Stimulated activated CD4-positive, alpha-beta T cell treated with anti-CD3 and anti-CD28 coated beads, Interleukin-4, amount 100 ng/mL, for 48 hours (primary cell): ENCODE measurements at regions not wholly inside any gene's neighbourhood (a gene's known extent, or its start where the extent isn't known, plus 50 kb on each side); places are given as distances from the start of the nearest gene placed in this dataset.
"Not testable (repeated sequence)": the region's sequence is repeated elsewhere in the genome, so short reads cannot be mapped to it uniquely, and the experiment has no call there.

Experiments used
- DNase-seq, 2 donors: peaks; one replicate each; pipeline ENCODE4 v3.0.0-alpha.2; 2020; ENCODE audit warnings: low read depth in 2 of 2

GRCh38 chr17:70521821-70522256 is 352.5 kb downstream of the KCNJ2 start:
- no peak for DNase-seq

GRCh38 chr17:70523426-70523825 is 354.1 kb downstream of the KCNJ2 start:
- DNase-seq, result no peak

- not testable (repeated sequence) for DNase-seq
These were observed 355.7 kb downstream of the KCNJ2 start for GRCh38 chr17:70525035-70525434.

- no peak for DNase-seq
These were observed 356.6 kb downstream of the KCNJ2 start for GRCh38 chr17:70525961-70526360.

- DNase-seq, result no peak
These were observed 358.1 kb downstream of the KCNJ2 start for GRCh38 chr17:70527364-70527888.

GRCh38 chr17:70533427-70533826 is 364.1 kb downstream of the KCNJ2 start:
- DNase-seq, result no peak

- no peak for DNase-seq
These were observed 366.7 kb downstream of the KCNJ2 start for GRCh38 chr17:70535986-70536385.

- no peak for DNase-seq
These were observed 370.0 kb downstream of the KCNJ2 start for GRCh38 chr17:70539132-70539924.

GRCh38 chr17:70542876-70543275 is 373.5 kb downstream of the KCNJ2 start:
- no peak for DNase-seq

- DNase-seq, result no peak
These were observed 375.0 kb downstream of the KCNJ2 start for GRCh38 chr17:70544317-70544716.

GRCh38 chr17:70552230-70552981 is 383.1 kb downstream of the KCNJ2 start:
- DNase-seq, result no peak

GRCh38 chr17:70552982-70553334 is 383.6 kb downstream of the KCNJ2 start:
- DNase-seq, result no peak

GRCh38 chr17:70555723-70556122 is 386.4 kb downstream of the KCNJ2 start:
- no peak for DNase-seq

- no peak for DNase-seq
These were observed 389.5 kb downstream of the KCNJ2 start for GRCh38 chr17:70558821-70559220.

- DNase-seq, result no peak
These were observed 391.1 kb downstream of the KCNJ2 start for GRCh38 chr17:70560471-70560870.

- no peak for DNase-seq
These were observed 392.8 kb downstream of the KCNJ2 start for GRCh38 chr17:70562137-70562536.

- no peak for DNase-seq
These were observed 394.0 kb downstream of the KCNJ2 start for GRCh38 chr17:70563281-70563820.

GRCh38 chr17:70564006-70564620 is 394.8 kb downstream of the KCNJ2 start:
- no peak for DNase-seq

GRCh38 chr17:70569128-70569527 is 399.8 kb downstream of the KCNJ2 start:
- no peak for DNase-seq

- DNase-seq, result no peak
These were observed 408.1 kb downstream of the KCNJ2 start for GRCh38 chr17:70577456-70577855.

- no peak for DNase-seq
These were observed 412.1 kb downstream of the KCNJ2 start for GRCh38 chr17:70581459-70581858.

- no peak for DNase-seq
These were observed 413.4 kb downstream of the KCNJ2 start for GRCh38 chr17:70582777-70583176.
